HepG2 (cell line): ENCODE measurements at regions not wholly inside any gene's neighbourhood (a gene's known extent, or its start where the extent isn't known, plus 50 kb on each side); places are given as distances from the start of the nearest gene placed in this dataset.

Experiments
- ARID4A ChIP-seq: sonication (generic); formaldehyde crosslinking; IDR thresholded peaks from 2 replicates; pipeline ENCODE4 v1.5.0; 2020; ENCODE audit warnings: mild to moderate bottlenecking, missing genetic modification reagents, borderline replicate concordance
- ATAD3A ChIP-seq: sonication (generic); formaldehyde crosslinking; IDR thresholded peaks from 2 replicates; pipeline ENCODE4 v1.4.0; 2020; ENCODE audit warnings: missing genetic modification reagents
- CREM ChIP-seq, 2 experiments: sonication (generic) in 1 of 2; formaldehyde crosslinking in 1 of 2; IDR thresholded peaks; 2 replicates each; pipeline versions ENCODE4 v1.4.0 to v1.6.1; 2016 to 2020; ENCODE audit warnings: antibody characterized with exemption in 1 of 2, mild to moderate bottlenecking in 1 of 2, missing genetic modification reagents in 1 of 2
- FOXK1 ChIP-seq: sonication (generic); formaldehyde crosslinking; IDR thresholded peaks from 2 replicates; pipeline ENCODE4 v1.4.0; 2020; ENCODE audit warnings: low read depth, missing genetic modification reagents, borderline replicate concordance
- FOXO4 ChIP-seq: sonication (generic); formaldehyde crosslinking; conservative IDR thresholded peaks from 2 replicates; pipeline ENCODE4 v1.8.1; 2023; ENCODE audit warnings: missing genetic modification reagents
- GATAD1 ChIP-seq: IDR thresholded peaks from 2 replicates; pipeline ENCODE4 v1.6.1; 2016; ENCODE audit warnings: missing genetic modification reagents, missing compliant biosample characterization
- MEIS2 ChIP-seq: sonication (generic); formaldehyde crosslinking; IDR thresholded peaks from 2 replicates; pipeline ENCODE4 v1.9.0; 2021; ENCODE audit warnings: mild to moderate bottlenecking, missing genetic modification reagents
- NFATC3 ChIP-seq: sonication (generic); formaldehyde crosslinking; IDR thresholded peaks from 2 replicates; pipeline ENCODE4 v1.5.1; 2020; ENCODE audit warnings: mild to moderate bottlenecking, missing genetic modification reagents
- NFKBIZ ChIP-seq: IDR thresholded peaks from 2 replicates; pipeline ENCODE4 v1.6.1; 2018; ENCODE audit warnings: missing genetic modification reagents, missing compliant biosample characterization
- TMF1 ChIP-seq: sonication (generic); formaldehyde crosslinking; IDR thresholded peaks from 2 replicates; pipeline ENCODE4 v1.8.1; 2022; ENCODE audit warnings: low read depth, missing genetic modification reagents
- WIZ ChIP-seq: sonication (generic); formaldehyde crosslinking; IDR thresholded peaks from 2 replicates; pipeline ENCODE4 v1.5.1; 2020; ENCODE audit warnings: mild to moderate bottlenecking, missing genetic modification reagents
- ZFX ChIP-seq: sonication (generic); formaldehyde crosslinking; IDR thresholded peaks from 2 replicates; pipeline ENCODE4 v1.4.0; 2020; ENCODE audit warnings: mild to moderate bottlenecking, low read depth, missing genetic modification reagents, moderate library complexity
- ZMYM2 ChIP-seq: sonication (generic); formaldehyde crosslinking; IDR thresholded peaks from 2 replicates; pipeline ENCODE4 v1.8.0; 2022; ENCODE audit warnings: mild to moderate bottlenecking, missing genetic modification reagents
- ZNF343 ChIP-seq: sonication (generic); formaldehyde crosslinking; IDR thresholded peaks from 2 replicates; pipeline ENCODE4 v1.4.0; 2020; ENCODE audit warnings: mild to moderate bottlenecking, missing genetic modification reagents
- ZNF800 ChIP-seq: sonication (generic); formaldehyde crosslinking; IDR thresholded peaks from 2 replicates; pipeline ENCODE4 v1.4.0; 2020; ENCODE audit warnings: missing genetic modification reagents
- ZNF883 ChIP-seq: sonication (generic); formaldehyde crosslinking; IDR thresholded peaks from 2 replicates; pipeline ENCODE4 v1.5.1; 2020; ENCODE audit warnings: mild to moderate bottlenecking, missing genetic modification reagents; ENCODE audit errors: not compliant biosample characterization
- ZNF891 ChIP-seq: sonication (generic); formaldehyde crosslinking; IDR thresholded peaks from 2 replicates; pipeline ENCODE4 v1.5.0; 2020; ENCODE audit warnings: mild to moderate bottlenecking, missing genetic modification reagents
- TF ChIP-seq, protein P1 (sequence below): IDR thresholded peaks from 2 replicates; pipeline ENCODE4 v1.6.1; 2016; ENCODE audit warnings: control low read depth
- TF ChIP-seq, protein P2 (sequence below): sonication (generic); formaldehyde crosslinking; IDR thresholded peaks from 2 replicates; pipeline ENCODE4 v1.4.0; 2020; ENCODE audit warnings: missing genetic modification reagents, borderline replicate concordance
- TF ChIP-seq, protein P3 (sequence below): sonication (generic); formaldehyde crosslinking; IDR thresholded peaks from 2 replicates; pipeline ENCODE4 v1.8.1; 2023; ENCODE audit warnings: missing genetic modification reagents, mild to moderate bottlenecking, borderline replicate concordance
- TF ChIP-seq, protein P4 (sequence below): sonication (generic); formaldehyde crosslinking; IDR thresholded peaks from 2 replicates; pipeline ENCODE4 v1.4.0; 2020; ENCODE audit warnings: mild to moderate bottlenecking, missing genetic modification reagents

DNA sequence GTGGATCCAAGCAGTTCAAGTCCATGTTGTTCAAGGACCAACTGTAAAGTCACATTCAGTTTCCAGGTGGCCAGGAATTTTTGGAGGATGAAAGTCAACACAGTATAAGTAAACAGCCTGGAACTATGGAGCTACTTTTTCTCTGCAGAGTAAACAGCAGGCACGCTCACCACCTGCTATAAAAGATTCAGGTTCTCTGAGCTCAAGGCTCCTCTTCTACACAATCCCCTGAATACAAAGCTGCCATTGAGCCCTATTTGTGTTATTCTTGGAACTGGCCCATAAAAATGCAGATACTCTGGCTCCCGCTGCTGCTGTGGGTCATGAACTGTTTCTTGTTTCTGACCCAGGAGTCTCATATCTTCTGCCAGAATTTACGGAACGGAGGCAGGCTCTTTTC is 56.9 kb upstream of the PRR5 start (continued):
- TF ChIP-seq ARID4A (no peak), TMF1 (CRISPR knock-in tag) (no peak), FOXK1 (CRISPR knock-in tag) (peak; percentile 77; the same call in 1 of the 2 replicates), MEIS2 (CRISPR knock-in tag) (no peak), ATAD3A (CRISPR knock-in tag) (no peak), ZFX (CRISPR knock-in tag) (no peak), WIZ (no peak), GATAD1 (CRISPR knock-in tag) (no peak), ZMYM2 (CRISPR knock-in tag) (no peak), ZNF800 (CRISPR knock-in tag) (no peak), ZNF343 (no peak), NFATC3 (CRISPR knock-in tag) (no peak), CREM (IDR thresholded peaks at IDR 0.05) (peak; percentile 46; the same call in 1 of the 2 replicates), CREM (CRISPR knock-in tag; IDR thresholded peaks at IDR 0.05) (no peak), FOXO4 (CRISPR knock-in tag) (no peak), ZNF883 (CRISPR knock-in tag) (no peak), ZNF891 (CRISPR knock-in tag) (no peak), NFKBIZ (CRISPR knock-in tag) (no peak)
- TF ChIP-seq, protein P1, sequence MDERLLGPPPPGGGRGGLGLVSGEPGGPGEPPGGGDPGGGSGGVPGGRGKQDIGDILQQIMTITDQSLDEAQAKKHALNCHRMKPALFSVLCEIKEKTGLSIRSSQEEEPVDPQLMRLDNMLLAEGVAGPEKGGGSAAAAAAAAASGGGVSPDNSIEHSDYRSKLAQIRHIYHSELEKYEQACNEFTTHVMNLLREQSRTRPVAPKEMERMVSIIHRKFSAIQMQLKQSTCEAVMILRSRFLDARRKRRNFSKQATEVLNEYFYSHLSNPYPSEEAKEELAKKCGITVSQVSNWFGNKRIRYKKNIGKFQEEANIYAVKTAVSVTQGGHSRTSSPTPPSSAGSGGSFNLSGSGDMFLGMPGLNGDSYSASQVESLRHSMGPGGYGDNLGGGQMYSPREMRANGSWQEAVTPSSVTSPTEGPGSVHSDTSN (CRISPR knock-in tag): no peak
- TF ChIP-seq, protein P2, sequence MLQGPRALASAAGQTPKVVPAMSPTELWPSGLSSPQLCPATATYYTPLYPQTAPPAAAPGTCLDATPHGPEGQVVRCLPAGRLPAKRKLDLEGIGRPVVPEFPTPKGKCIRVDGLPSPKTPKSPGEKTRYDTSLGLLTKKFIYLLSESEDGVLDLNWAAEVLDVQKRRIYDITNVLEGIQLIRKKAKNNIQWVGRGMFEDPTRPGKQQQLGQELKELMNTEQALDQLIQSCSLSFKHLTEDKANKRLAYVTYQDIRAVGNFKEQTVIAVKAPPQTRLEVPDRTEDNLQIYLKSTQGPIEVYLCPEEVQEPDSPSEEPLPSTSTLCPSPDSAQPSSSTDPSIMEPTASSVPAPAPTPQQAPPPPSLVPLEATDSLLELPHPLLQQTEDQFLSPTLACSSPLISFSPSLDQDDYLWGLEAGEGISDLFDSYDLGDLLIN (CRISPR knock-in tag): no peak
- TF ChIP-seq, protein P3, sequence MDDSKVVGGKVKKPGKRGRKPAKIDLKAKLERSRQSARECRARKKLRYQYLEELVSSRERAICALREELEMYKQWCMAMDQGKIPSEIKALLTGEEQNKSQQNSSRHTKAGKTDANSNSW (CRISPR knock-in tag): no peak
- TF ChIP-seq, protein P4, sequence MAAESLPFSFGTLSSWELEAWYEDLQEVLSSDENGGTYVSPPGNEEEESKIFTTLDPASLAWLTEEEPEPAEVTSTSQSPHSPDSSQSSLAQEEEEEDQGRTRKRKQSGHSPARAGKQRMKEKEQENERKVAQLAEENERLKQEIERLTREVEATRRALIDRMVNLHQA (CRISPR knock-in tag): no peak
